HFFc6 (cell line): ENCODE measurements at regions not wholly inside any gene's neighbourhood (a gene's known extent, or its start where the extent isn't known, plus 50 kb on each side); places are given as distances from the start of the nearest gene placed in this dataset.

Source experiments
- DNase-seq: peaks from one replicate; pipeline ENCODE4 v3.0.0-alpha.2; 2018
- H3K27ac Mint-ChIP-seq: 2 replicates; pipeline ENCODE4 v1.8.0; 2020; ENCODE audit warnings: mild to moderate bottlenecking, mixed read lengths
- H3K27me3 Mint-ChIP-seq: 2 replicates; pipeline ENCODE4 v1.8.0; 2021; ENCODE audit warnings: mild to moderate bottlenecking, moderate library complexity, mixed read lengths; ENCODE audit not compliant: insufficient read depth
- H3K36me3 Mint-ChIP-seq: 2 replicates; pipeline ENCODE4 v1.8.0; 2021; ENCODE audit warnings: low read depth, mixed read lengths
- H3K4me1 Mint-ChIP-seq: 2 replicates; pipeline ENCODE4 v1.8.0; 2020; ENCODE audit warnings: low read depth, mixed read lengths
- H3K4me3 Mint-ChIP-seq: 2 replicates; pipeline ENCODE4 v1.8.0; 2020; ENCODE audit warnings: mild to moderate bottlenecking, moderate library complexity, mixed read lengths
- H3K9me3 Mint-ChIP-seq: 2 replicates; pipeline ENCODE4 v1.8.0; 2020; ENCODE audit warnings: mild to moderate bottlenecking, mixed read lengths
- CTCF ChIP-seq: fragments of 200-600 bp; sonication (generic); IDR thresholded peaks from 2 replicates; pipeline ENCODE4 v1.5.0; 2021; ENCODE audit warnings: antibody characterized with exemption, mild to moderate bottlenecking

DNA sequence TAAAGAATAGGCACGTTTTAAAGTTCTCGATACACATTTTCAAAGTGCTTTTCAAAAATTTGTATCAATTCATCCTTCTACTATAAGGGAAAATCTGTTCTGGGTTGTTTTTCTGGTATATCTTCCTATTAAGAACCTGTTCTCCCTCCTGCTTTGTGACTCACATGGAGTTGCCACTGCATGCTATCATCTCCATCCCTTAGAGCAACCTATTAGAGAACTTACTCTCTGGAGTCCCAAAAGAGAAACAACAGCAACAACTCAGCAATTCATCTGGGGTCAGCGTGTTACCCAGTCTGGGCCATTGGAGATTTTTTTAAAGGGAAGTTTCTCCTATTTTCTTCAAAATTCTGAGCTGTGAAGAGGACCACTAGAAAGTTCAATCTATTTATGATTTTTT lies 227.4 kb downstream of the HLX start:
- Mint-ChIP-seq H3K36me3 (peaks cover 5% of the 10 kb centered on the region; the same call in 1 of the 2 replicates), H3K27ac (no peak overlapping the region), H3K4me3 (no peak overlapping the region), H3K27me3 (no peaks in the 10 kb centered on the region; the same call in 1 of the 2 replicates), H3K4me1 (peaks cover 20% of the 10 kb centered on the region), H3K9me3 (no peaks in the 10 kb centered on the region)
- no peak for DNase-seq
- no peak for TF ChIP-seq CTCF

DNA sequence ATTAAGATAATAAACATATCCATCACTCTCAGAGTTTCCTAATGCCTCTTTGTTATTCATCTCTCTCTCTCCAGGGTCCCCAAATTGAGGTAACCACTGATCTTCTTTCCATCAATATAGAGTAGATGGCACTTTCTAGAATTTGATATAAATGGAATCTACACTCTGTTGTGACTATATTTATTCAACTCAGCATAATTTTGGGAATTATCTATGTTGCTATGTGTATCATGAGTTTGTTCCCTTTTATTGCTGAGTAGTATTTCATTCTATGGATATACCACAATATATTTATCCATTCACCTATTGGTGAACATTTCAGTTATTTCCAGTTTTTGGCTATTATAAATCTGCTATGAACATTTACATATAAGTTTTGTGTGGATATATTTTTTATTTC lies 230.7 kb downstream of the HLX start:
- no peak overlapping the region for H3K27ac Mint-ChIP-seq
- no peaks in the 10 kb centered on the region for H3K36me3 Mint-ChIP-seq
- no peak overlapping the region for H3K4me3 Mint-ChIP-seq
- no peak for DNase-seq
- no peaks in the 10 kb centered on the region for H3K9me3 Mint-ChIP-seq
- no peaks in the 10 kb centered on the region; the same call in 1 of the 2 replicates for H3K27me3 Mint-ChIP-seq
- TF ChIP-seq CTCF: no peak
- no peaks in the 10 kb centered on the region; the same call in 1 of the 2 replicates for H3K4me1 Mint-ChIP-seq

DNA sequence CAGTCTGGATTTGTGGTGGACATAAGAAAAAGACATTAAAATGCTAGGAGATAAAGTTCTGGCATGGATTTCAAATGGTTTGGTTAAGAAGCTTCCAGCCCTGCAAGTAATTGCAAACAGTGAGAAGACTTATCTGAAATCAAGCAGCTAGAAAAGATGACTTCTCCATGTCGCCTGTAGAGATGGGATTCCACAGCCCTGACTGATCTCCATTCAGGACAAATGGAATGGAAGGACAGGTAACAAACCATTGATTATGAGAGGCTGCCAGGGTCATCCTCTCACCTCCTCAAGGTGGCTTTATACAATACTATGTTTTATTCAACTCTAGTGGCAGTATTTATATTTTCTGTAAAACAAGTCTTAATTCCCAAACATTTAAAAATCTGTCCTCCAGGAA lies 237.9 kb downstream of the HLX start:
- Mint-ChIP-seq H3K27ac (peak overlapping the region; percentile 89), H3K4me1 (peaks cover 32% of the 10 kb centered on the region), H3K36me3 (peaks cover 17% of the 10 kb centered on the region), H3K9me3 (no peaks in the 10 kb centered on the region; the same call in 1 of the 2 replicates), H3K4me3 (peak overlapping the region; percentile 72), H3K27me3 (peaks cover 2% of the 10 kb centered on the region; the same call in 1 of the 2 replicates)
- TF ChIP-seq CTCF: no peak
- DNase-seq: peak; percentile 18

DNA sequence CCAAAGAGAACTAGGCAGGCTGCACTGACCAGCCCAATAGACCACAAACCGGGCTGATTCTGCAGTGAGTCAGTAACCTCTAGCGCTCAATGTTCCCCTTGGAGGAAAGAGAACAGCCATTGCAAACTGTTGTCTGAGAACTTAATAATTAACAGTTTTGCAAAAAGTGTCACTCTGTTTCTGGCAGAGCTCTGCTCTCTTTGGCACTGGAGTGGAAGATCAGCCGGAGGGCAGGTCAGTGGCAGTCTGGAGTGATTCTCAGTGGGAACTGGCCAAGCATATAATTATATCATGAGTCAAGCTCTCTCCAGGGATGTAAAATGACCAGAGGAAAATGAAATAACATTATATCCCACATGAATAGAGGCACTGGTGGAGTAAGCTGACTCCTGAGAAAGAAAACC lies 238.3 kb downstream of the HLX start:
- H3K4me3 Mint-ChIP-seq: peak overlapping the region; percentile 72
- H3K36me3 Mint-ChIP-seq: peaks cover 17% of the 10 kb centered on the region
- H3K4me1 Mint-ChIP-seq: peaks cover 32% of the 10 kb centered on the region
- H3K27ac Mint-ChIP-seq: peak overlapping the region; percentile 89
- DNase-seq: peak; percentile 93
- no peak for TF ChIP-seq CTCF
- H3K9me3 Mint-ChIP-seq: no peaks in the 10 kb centered on the region; the same call in 1 of the 2 replicates
- H3K27me3 Mint-ChIP-seq: peaks cover 2% of the 10 kb centered on the region; the same call in 1 of the 2 replicates

GRCh38 chr1:221118176-221118937 lies 239.1 kb downstream of the HLX start:
- no peak for DNase-seq
- Mint-ChIP-seq H3K27me3 (peaks cover 2% of the 10 kb centered on the region; the same call in 1 of the 2 replicates), H3K4me3 (peak overlapping the region; percentile 24; the same call in 1 of the 2 replicates), H3K27ac (peak overlapping the region; percentile 89), H3K36me3 (peaks cover 17% of the 10 kb centered on the region), H3K4me1 (peaks cover 32% of the 10 kb centered on the region), H3K9me3 (no peaks in the 10 kb centered on the region; the same call in 1 of the 2 replicates)
- no peak for TF ChIP-seq CTCF
